GM12878 (cell line): ENCODE measurements at regions not wholly inside any gene's neighbourhood (a gene's known extent, or its start where the extent isn't known, plus 50 kb on each side); places are given as distances from the start of the nearest gene placed in this dataset.

ENCODE experiments used
- BHLHE40 ChIP-seq, 2 experiments: fragments of 450-650 bp in 1 of 2; IDR thresholded peaks; 2 replicates each; pipeline ENCODE4 v1.6.1; 2011 to 2017; ENCODE audit warnings: low read depth in 2 of 2, borderline replicate concordance in 1 of 2, improper control_type of control experiment in 1 of 2, low read length in 1 of 2, mild to moderate bottlenecking in 1 of 2
- EP300 ChIP-seq, 2 experiments: fragments of 150-350 bp in 1 of 2; IDR thresholded peaks; 2 replicates each; pipeline ENCODE4 v1.6.1; 2011 to 2012; ENCODE audit warnings: low read depth in 2 of 2, low read length in 2 of 2, borderline replicate concordance in 1 of 2, improper control_type of control experiment in 1 of 2, inconsistent platforms in 1 of 2; ENCODE audit not compliant: control insufficient read depth in 1 of 2
- GABPA ChIP-seq: IDR thresholded peaks from 2 replicates; pipeline ENCODE4 v1.6.1; 2014; ENCODE audit warnings: antibody characterized with exemption, low read depth, mild to moderate bottlenecking, inconsistent platforms
- HDAC6 ChIP-seq: fragments of 200-600 bp; sonication (generic); IDR thresholded peaks from one replicate; pipeline ENCODE4 v1.8.0; 2017; ENCODE audit warnings: antibody characterized with exemption; ENCODE audit not compliant: unreplicated experiment
- PRDM15 ChIP-seq: fragments of 450-650 bp; formaldehyde crosslinking; IDR thresholded peaks from 2 replicates; pipeline ENCODE4 v1.4.0; 2020; ENCODE audit warnings: mild to moderate bottlenecking, moderate library complexity
- RB1 ChIP-seq: fragments of 450-650 bp; formaldehyde crosslinking; IDR thresholded peaks from 2 replicates; pipeline ENCODE4 v1.6.1; 2017; ENCODE audit warnings: mild to moderate bottlenecking, borderline replicate concordance

GRCh38 chr22:22346401-22347107 is 102.0 kb downstream of the VPREB1 start:
- TF ChIP-seq BHLHE40 (IDR thresholded peaks at IDR 0.05; ENCODE audit: borderline replicate concordance in 1 of 2, low read depth in 2 of 2, low read length in 1 of 2) (no peak), HDAC6 (no peak), RB1 (no peak), EP300 (IDR thresholded peaks at IDR 0.05; ENCODE audit: borderline replicate concordance in 1 of 2, control insufficient read depth in 1 of 2, low read depth in 2 of 2, low read length in 2 of 2) (no peak), PRDM15 (CRISPR knock-in tag) (no peak), GABPA (no peak)
